ENCODE measurements at regions not wholly inside any gene's neighbourhood (a gene's known extent, or its start where the extent isn't known, plus 50 kb on each side); places are given as distances from the start of the nearest gene placed in this dataset.

DNA sequence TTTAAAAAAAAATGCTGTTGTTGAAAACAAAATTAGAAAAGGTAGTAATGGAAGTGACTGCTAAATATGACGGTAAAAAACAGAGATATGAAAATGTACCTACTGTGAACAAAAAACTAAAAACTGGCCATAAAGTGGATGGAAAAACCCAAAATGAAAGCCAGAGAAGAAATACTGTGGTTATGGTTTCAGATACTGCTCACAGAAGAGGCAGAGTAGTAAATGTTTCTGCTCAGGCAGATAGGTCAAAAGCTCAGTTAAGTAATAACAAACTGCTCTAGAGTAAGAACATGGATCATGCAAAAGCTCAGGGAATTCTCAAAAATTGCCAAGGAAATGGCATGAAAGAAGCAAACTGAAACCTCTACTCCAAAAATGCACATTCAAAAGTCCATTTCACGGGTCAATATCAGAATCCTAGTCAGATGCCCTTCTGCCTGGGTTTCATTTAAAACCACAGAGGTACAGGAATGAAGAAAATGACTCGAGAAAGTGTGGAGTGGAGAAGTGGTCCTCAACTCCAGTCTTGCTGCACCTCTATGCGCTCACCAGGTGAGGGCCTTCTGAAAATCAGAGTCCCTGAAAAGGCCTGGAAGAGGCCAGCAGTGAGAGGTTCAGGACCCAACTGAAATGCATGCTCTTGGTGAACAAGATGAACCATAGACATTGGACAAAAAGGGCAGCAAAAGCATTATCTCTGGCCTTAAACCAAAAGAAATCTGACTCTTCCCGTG lies 315.0 kb upstream of the SPRY2 start:
- ATAC-seq (no peak), DNase-seq (ENCODE audit: low spot score) (peak; percentile 16)
- H3K36me3 Mint-ChIP-seq (ENCODE audit: low read depth): peaks cover 7% of the 10 kb centered on the region; the same call in 1 of the 3 replicates
- H3K27ac Mint-ChIP-seq: no peak overlapping the region
- no peaks in the 10 kb centered on the region for H3K4me1 Mint-ChIP-seq
- H3K4me2 ChIP-seq: no peak overlapping the region
- peaks cover 2% of the 10 kb centered on the region for H3K27me3 Mint-ChIP-seq (ENCODE audit: insufficient read depth, low read depth, poor library complexity)
- no peaks in the 10 kb centered on the region for H3F3A ChIP-seq (replicated peaks; ENCODE audit: low read depth)
- peaks cover 4% of the 10 kb centered on the region; the same call in 1 of the 2 replicates for H3K9me2 ChIP-seq (ENCODE audit: insufficient read depth)
- peaks cover 8% of the 10 kb centered on the region; the same call in 2 of the 3 replicates for H3K9me3 Mint-ChIP-seq
- no peak overlapping the region for H2AFZ ChIP-seq
- H3K4me1 ChIP-seq (ENCODE audit: insufficient read depth): no peaks in the 10 kb centered on the region
- no peaks in the 10 kb centered on the region for H4K20me1 ChIP-seq (replicated peaks; ENCODE audit: insufficient read depth)
- H3K4me3 Mint-ChIP-seq: no peak overlapping the region
- no peaks in the 10 kb centered on the region for H3K79me2 ChIP-seq (replicated peaks; ENCODE audit: insufficient read depth)
- no peak overlapping the region for H3K27ac ChIP-seq (ENCODE audit: low read depth)
- H3K4me3 ChIP-seq: no peak overlapping the region
- H3K27me3 ChIP-seq (ENCODE audit: insufficient read depth): no peaks in the 10 kb centered on the region
- no peaks in the 10 kb centered on the region for H3K36me3 ChIP-seq (ENCODE audit: insufficient read depth)
- TF ChIP-seq, protein P1, sequence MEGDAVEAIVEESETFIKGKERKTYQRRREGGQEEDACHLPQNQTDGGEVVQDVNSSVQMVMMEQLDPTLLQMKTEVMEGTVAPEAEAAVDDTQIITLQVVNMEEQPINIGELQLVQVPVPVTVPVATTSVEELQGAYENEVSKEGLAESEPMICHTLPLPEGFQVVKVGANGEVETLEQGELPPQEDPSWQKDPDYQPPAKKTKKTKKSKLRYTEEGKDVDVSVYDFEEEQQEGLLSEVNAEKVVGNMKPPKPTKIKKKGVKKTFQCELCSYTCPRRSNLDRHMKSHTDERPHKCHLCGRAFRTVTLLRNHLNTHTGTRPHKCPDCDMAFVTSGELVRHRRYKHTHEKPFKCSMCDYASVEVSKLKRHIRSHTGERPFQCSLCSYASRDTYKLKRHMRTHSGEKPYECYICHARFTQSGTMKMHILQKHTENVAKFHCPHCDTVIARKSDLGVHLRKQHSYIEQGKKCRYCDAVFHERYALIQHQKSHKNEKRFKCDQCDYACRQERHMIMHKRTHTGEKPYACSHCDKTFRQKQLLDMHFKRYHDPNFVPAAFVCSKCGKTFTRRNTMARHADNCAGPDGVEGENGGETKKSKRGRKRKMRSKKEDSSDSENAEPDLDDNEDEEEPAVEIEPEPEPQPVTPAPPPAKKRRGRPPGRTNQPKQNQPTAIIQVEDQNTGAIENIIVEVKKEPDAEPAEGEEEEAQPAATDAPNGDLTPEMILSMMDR (conservative IDR thresholded peaks at IDR 0.05; ENCODE audit: low read depth in 2 of 2): peak in 1 of 2 experiments; percentile 31; a peak in 2 of 4 replicates
- TF ChIP-seq NANOG (IDR thresholded peaks at IDR 0.05; ENCODE audit: borderline replicate concordance): no peak

DNA sequence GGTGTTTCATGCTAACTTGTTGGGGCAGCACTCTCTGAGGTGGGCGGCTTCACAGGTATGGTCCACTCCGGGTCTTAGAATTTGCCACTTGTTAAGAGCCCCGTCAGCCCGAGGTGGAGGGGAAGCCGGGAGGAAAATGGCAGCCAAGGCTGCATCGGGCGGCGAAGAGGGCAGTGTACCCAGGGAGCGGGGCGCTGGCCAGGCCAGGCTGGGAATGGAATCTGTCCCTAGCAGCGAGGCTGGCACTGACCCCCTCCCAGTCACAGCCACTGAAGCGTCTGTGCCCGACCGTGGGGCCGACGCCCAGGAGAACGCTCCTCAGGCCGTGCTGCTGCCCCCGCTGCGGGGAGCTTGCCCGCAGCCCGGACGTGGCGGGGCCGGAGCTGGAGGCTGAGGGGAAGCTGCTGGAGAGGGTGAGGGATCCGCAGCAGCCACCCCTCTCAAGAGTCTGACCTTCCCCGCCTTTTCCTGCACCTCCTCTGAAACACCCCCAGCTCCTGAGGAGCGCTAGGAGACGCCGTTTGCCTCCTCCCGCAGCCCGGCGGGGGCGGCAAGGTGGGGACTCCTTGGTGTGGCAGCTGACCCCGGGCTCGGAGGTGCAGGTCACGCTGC lies 313.8 kb upstream of the SPRY2 start:
- ATAC-seq: no peak

More for the DNA sequence above, 313.8 kb upstream of the SPRY2 start:
- H4K20me1 ChIP-seq (replicated peaks; ENCODE audit: insufficient read depth): no peaks in the 10 kb centered on the region
- no peak overlapping the region for H3K27ac Mint-ChIP-seq
- no peak overlapping the region for H3K4me3 Mint-ChIP-seq
- no peaks in the 10 kb centered on the region for H3K36me3 ChIP-seq (ENCODE audit: insufficient read depth)
- H3K36me3 Mint-ChIP-seq (ENCODE audit: low read depth): peaks cover 7% of the 10 kb centered on the region; the same call in 1 of the 3 replicates
- H3K79me2 ChIP-seq (replicated peaks; ENCODE audit: insufficient read depth): no peaks in the 10 kb centered on the region
- no peak overlapping the region for H3K27ac ChIP-seq (ENCODE audit: low read depth)
- TF ChIP-seq NANOG (IDR thresholded peaks at IDR 0.05; ENCODE audit: borderline replicate concordance) (no peak), ZNF331 (CRISPR knock-in tag; IDR thresholded peaks at IDR 0.05; ENCODE audit: low read depth) (no peak)
- TF ChIP-seq, protein P2, sequence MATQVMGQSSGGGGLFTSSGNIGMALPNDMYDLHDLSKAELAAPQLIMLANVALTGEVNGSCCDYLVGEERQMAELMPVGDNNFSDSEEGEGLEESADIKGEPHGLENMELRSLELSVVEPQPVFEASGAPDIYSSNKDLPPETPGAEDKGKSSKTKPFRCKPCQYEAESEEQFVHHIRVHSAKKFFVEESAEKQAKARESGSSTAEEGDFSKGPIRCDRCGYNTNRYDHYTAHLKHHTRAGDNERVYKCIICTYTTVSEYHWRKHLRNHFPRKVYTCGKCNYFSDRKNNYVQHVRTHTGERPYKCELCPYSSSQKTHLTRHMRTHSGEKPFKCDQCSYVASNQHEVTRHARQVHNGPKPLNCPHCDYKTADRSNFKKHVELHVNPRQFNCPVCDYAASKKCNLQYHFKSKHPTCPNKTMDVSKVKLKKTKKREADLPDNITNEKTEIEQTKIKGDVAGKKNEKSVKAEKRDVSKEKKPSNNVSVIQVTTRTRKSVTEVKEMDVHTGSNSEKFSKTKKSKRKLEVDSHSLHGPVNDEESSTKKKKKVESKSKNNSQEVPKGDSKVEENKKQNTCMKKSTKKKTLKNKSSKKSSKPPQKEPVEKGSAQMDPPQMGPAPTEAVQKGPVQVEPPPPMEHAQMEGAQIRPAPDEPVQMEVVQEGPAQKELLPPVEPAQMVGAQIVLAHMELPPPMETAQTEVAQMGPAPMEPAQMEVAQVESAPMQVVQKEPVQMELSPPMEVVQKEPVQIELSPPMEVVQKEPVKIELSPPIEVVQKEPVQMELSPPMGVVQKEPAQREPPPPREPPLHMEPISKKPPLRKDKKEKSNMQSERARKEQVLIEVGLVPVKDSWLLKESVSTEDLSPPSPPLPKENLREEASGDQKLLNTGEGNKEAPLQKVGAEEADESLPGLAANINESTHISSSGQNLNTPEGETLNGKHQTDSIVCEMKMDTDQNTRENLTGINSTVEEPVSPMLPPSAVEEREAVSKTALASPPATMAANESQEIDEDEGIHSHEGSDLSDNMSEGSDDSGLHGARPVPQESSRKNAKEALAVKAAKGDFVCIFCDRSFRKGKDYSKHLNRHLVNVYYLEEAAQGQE (IDR thresholded peaks at IDR 0.05; ENCODE audit: unreplicated experiment): no peak
- TF ChIP-seq, protein P3, sequence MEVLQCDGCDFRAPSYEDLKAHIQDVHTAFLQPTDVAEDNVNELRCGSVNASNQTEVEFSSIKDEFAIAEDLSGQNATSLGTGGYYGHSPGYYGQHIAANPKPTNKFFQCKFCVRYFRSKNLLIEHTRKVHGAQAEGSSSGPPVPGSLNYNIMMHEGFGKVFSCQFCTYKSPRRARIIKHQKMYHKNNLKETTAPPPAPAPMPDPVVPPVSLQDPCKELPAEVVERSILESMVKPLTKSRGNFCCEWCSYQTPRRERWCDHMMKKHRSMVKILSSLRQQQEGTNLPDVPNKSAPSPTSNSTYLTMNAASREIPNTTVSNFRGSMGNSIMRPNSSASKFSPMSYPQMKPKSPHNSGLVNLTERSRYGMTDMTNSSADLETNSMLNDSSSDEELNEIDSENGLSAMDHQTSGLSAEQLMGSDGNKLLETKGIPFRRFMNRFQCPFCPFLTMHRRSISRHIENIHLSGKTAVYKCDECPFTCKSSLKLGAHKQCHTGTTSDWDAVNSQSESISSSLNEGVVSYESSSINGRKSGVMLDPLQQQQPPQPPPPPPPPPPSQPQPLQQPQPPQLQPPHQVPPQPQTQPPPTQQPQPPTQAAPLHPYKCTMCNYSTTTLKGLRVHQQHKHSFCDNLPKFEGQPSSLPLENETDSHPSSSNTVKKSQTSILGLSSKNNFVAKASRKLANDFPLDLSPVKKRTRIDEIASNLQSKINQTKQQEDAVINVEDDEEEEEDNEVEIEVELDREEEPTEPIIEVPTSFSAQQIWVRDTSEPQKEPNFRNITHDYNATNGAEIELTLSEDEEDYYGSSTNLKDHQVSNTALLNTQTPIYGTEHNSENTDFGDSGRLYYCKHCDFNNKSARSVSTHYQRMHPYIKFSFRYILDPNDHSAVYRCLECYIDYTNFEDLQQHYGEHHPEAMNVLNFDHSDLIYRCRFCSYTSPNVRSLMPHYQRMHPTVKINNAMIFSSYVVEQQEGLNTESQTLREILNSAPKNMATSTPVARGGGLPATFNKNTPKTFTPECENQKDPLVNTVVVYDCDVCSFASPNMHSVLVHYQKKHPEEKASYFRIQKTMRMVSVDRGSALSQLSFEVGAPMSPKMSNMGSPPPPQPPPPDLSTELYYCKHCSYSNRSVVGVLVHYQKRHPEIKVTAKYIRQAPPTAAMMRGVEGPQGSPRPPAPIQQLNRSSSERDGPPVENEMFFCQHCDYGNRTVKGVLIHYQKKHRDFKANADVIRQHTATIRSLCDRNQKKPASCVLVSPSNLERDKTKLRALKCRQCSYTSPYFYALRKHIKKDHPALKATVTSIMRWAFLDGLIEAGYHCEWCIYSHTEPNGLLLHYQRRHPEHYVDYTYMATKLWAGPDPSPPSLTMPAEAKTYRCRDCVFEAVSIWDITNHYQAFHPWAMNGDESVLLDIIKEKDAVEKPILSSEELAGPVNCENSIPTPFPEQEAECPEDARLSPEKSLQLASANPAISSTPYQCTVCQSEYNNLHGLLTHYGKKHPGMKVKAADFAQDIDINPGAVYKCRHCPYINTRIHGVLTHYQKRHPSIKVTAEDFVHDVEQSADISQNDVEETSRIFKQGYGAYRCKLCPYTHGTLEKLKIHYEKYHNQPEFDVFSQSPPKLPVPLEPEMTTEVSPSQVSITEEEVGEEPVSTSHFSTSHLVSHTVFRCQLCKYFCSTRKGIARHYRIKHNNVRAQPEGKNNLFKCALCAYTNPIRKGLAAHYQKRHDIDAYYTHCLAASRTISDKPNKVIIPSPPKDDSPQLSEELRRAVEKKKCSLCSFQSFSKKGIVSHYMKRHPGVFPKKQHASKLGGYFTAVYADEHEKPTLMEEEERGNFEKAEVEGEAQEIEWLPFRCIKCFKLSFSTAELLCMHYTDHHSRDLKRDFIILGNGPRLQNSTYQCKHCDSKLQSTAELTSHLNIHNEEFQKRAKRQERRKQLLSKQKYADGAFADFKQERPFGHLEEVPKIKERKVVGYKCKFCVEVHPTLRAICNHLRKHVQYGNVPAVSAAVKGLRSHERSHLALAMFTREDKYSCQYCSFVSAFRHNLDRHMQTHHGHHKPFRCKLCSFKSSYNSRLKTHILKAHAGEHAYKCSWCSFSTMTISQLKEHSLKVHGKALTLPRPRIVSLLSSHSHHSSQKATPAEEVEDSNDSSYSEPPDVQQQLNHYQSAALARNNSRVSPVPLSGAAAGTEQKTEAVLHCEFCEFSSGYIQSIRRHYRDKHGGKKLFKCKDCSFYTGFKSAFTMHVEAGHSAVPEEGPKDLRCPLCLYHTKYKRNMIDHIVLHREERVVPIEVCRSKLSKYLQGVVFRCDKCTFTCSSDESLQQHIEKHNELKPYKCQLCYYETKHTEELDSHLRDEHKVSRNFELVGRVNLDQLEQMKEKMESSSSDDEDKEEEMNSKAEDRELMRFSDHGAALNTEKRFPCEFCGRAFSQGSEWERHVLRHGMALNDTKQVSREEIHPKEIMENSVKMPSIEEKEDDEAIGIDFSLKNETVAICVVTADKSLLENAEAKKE (CRISPR knock-in tag; IDR thresholded peaks at IDR 0.05): no peak
- TF ChIP-seq, protein P4, sequence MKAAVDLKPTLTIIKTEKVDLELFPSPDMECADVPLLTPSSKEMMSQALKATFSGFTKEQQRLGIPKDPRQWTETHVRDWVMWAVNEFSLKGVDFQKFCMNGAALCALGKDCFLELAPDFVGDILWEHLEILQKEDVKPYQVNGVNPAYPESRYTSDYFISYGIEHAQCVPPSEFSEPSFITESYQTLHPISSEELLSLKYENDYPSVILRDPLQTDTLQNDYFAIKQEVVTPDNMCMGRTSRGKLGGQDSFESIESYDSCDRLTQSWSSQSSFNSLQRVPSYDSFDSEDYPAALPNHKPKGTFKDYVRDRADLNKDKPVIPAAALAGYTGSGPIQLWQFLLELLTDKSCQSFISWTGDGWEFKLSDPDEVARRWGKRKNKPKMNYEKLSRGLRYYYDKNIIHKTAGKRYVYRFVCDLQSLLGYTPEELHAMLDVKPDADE (IDR thresholded peaks at IDR 0.05): no peak
- no peaks in the 10 kb centered on the region for H3K4me1 Mint-ChIP-seq
- H3K27me3 ChIP-seq (ENCODE audit: insufficient read depth): no peaks in the 10 kb centered on the region
- no peak overlapping the region for H3K4me3 ChIP-seq
- H3K4me1 ChIP-seq (ENCODE audit: insufficient read depth): no peaks in the 10 kb centered on the region
- H3K27me3 Mint-ChIP-seq (ENCODE audit: insufficient read depth, low read depth, poor library complexity): peaks cover 2% of the 10 kb centered on the region
- 0 out of 2 replicates have a peak overlapping the region, but pooled peaks have one; percentile 47 for H2AFZ ChIP-seq
- peaks cover 11% of the 10 kb centered on the region; the same call in 2 of the 3 replicates for H3K9me3 Mint-ChIP-seq
- H3F3A ChIP-seq (replicated peaks; ENCODE audit: low read depth): no peaks in the 10 kb centered on the region
- DNase-seq (ENCODE audit: low spot score): peak; percentile 8
- no peak overlapping the region for H3K4me2 ChIP-seq
- peaks cover 4% of the 10 kb centered on the region; the same call in 1 of the 2 replicates for H3K9me2 ChIP-seq (ENCODE audit: insufficient read depth)
